ENCODE measurements at regions not wholly inside any gene's neighbourhood (a gene's known extent, or its start where the extent isn't known, plus 50 kb on each side); places are given as distances from the start of the nearest gene placed in this dataset.

DNA sequence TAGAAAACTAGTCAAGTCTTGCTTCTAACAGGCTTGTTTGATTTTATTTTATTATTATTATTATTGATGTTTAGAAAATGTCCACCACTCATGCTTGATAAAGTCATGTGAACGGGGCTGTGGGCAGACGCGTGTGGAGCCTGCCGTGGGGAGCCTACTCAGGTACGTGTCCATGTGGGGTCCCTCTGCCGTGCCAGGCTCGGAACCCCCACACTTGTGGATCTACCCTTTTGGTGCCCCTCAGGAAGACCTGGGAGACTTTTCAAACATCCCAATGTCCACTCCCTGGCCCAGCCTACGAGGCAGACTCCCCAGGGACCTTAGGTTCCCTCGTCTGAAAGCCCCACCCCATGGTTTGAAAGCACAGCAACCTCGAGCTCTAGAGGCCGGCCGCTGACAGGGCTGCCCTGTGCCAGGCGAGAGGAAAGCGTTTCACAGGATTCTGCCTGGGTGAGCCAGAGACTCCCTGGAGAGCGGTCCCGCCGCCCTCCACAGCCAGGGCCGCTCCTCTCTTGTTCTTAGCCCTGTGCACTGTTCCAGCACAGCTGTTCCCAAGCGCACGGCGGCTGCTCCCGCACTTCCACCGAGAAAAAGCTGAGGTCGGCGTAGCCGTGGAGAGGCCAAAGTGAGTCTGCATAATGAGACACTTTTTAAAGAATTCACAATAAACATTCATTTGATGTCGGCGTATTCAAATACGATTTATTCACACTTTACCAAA, 249.7 kb downstream of the TTLL2 start:
- TF ChIP-seq, protein P1, sequence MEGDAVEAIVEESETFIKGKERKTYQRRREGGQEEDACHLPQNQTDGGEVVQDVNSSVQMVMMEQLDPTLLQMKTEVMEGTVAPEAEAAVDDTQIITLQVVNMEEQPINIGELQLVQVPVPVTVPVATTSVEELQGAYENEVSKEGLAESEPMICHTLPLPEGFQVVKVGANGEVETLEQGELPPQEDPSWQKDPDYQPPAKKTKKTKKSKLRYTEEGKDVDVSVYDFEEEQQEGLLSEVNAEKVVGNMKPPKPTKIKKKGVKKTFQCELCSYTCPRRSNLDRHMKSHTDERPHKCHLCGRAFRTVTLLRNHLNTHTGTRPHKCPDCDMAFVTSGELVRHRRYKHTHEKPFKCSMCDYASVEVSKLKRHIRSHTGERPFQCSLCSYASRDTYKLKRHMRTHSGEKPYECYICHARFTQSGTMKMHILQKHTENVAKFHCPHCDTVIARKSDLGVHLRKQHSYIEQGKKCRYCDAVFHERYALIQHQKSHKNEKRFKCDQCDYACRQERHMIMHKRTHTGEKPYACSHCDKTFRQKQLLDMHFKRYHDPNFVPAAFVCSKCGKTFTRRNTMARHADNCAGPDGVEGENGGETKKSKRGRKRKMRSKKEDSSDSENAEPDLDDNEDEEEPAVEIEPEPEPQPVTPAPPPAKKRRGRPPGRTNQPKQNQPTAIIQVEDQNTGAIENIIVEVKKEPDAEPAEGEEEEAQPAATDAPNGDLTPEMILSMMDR (CRISPR knock-in tag; IDR thresholded peaks at IDR 0.05) = no peak
- TF ChIP-seq SP5 (CRISPR knock-in tag; IDR thresholded peaks at IDR 0.05; ENCODE audit: borderline replicate concordance, low read depth) (no peak), EZH2 (conservative IDR thresholded peaks at IDR 0.05; ENCODE audit: low read depth, low read length) (no peak), ZNF747 (CRISPR knock-in tag; IDR thresholded peaks at IDR 0.05; ENCODE audit: borderline replicate concordance) (no peak), ZNF17 (CRISPR knock-in tag; IDR thresholded peaks at IDR 0.05) (no peak), ZNF382 (CRISPR knock-in tag; IDR thresholded peaks at IDR 0.05; ENCODE audit: borderline replicate concordance) (no peak), MAFG (CRISPR knock-in tag; IDR thresholded peaks at IDR 0.05) (no peak)
